Ovary (tissue), 3 donors: ENCODE measurements at regions not wholly inside any gene's neighbourhood (a gene's known extent, or its start where the extent isn't known, plus 50 kb on each side); places are given as distances from the start of the nearest gene placed in this dataset.

Experiments used
- POLR2A ChIP-seq: fragments of 450-650 bp; IDR thresholded peaks from one replicate; pipeline ENCODE4 v1.6.1; 2017; ENCODE audit warnings: antibody characterized with exemption, mild to moderate bottlenecking, moderate library complexity
- TF ChIP-seq, protein P1 (sequence below), 3 donors: fragments of 450-650 bp in 2 of 3; fragments of 200-600 bp in 1 of 3; IDR thresholded peaks; one replicate each; pipeline versions ENCODE4 v1.5.1 to v1.8.0; 2016 to 2022; ENCODE audit warnings: antibody characterized with exemption in 3 of 3, mild to moderate bottlenecking in 1 of 3
- donor health status: DM: no; HTN: no; CAD: no.

- TF ChIP-seq, protein P1, sequence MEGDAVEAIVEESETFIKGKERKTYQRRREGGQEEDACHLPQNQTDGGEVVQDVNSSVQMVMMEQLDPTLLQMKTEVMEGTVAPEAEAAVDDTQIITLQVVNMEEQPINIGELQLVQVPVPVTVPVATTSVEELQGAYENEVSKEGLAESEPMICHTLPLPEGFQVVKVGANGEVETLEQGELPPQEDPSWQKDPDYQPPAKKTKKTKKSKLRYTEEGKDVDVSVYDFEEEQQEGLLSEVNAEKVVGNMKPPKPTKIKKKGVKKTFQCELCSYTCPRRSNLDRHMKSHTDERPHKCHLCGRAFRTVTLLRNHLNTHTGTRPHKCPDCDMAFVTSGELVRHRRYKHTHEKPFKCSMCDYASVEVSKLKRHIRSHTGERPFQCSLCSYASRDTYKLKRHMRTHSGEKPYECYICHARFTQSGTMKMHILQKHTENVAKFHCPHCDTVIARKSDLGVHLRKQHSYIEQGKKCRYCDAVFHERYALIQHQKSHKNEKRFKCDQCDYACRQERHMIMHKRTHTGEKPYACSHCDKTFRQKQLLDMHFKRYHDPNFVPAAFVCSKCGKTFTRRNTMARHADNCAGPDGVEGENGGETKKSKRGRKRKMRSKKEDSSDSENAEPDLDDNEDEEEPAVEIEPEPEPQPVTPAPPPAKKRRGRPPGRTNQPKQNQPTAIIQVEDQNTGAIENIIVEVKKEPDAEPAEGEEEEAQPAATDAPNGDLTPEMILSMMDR (IDR thresholded peaks at IDR 0.05) = no peak
- no peak for TF ChIP-seq POLR2A
These were observed 226.9 kb downstream of the BUD13 start for GRCh38 chr11:116545912-116546311.
